ENCODE measurements at regions not wholly inside any gene's neighbourhood (a gene's known extent, or its start where the extent isn't known, plus 50 kb on each side); places are given as distances from the start of the nearest gene placed in this dataset.

DNA sequence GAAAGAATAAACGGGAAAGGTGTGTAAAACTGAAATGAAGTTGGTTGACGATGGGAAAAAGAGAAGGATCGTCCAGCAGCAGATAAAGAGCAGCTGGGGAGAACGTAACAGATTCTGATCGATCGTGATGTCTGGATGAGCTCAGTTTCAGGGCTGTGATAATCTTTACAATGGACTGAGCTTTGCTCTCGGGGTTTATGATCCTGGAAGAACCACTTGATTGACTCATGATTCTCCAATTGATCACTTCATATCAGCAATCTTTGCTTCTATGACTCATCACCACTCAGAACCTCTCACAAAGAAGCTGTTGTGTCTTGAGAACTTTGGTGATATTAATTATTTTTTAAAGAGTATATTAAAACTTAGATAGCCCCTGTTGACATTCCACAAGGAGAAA lies 690.7 kb downstream of the TUSC7 start:
- no peak for DNase-seq (ENCODE audit: low read depth)
- no peak overlapping the region for H3K4me3 ChIP-seq (ENCODE audit: low read depth, low read length)
- no peak for TF ChIP-seq POLR2A (IDR thresholded peaks at IDR 0.05; ENCODE audit: extremely low read depth, insufficient read length)
- no peak for TF ChIP-seq CTCF (IDR thresholded peaks at IDR 0.05; ENCODE audit: low read depth, low read length)
- TF ChIP-seq MAX (IDR thresholded peaks at IDR 0.05; ENCODE audit: low read depth, low read length) = no peak
- no peak for TF ChIP-seq MYC (IDR thresholded peaks at IDR 0.05; ENCODE audit: low read depth, low read length)

DNA sequence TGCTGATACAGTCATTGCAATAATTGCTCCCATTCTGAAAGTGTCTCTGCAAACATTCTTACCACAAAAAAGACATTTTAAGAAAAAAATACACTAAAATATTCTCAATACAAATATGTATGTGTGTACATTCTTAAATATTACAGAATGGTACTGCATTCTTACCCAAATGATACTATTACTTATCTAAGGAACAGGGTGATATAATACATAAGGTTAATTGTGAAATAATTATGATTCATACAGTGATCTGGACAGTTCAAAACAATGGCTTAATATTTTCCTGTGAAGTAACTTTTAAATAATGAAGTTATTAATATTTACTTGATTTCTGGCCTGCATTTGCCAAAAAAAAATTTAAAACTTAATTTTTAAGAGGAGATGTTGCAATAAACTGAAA lies 694.6 kb downstream of the TUSC7 start:
- H3K4me3 ChIP-seq (ENCODE audit: low read depth, low read length) = no peak overlapping the region
- TF ChIP-seq POLR2A (IDR thresholded peaks at IDR 0.05; ENCODE audit: extremely low read depth, insufficient read length) (no peak), MYC (IDR thresholded peaks at IDR 0.05; ENCODE audit: low read depth, low read length) (no peak), CTCF (IDR thresholded peaks at IDR 0.05; ENCODE audit: low read depth, low read length) (no peak), MAX (IDR thresholded peaks at IDR 0.05; ENCODE audit: low read depth, low read length) (no peak)
- DNase-seq (ENCODE audit: low read depth) = no peak

DNA sequence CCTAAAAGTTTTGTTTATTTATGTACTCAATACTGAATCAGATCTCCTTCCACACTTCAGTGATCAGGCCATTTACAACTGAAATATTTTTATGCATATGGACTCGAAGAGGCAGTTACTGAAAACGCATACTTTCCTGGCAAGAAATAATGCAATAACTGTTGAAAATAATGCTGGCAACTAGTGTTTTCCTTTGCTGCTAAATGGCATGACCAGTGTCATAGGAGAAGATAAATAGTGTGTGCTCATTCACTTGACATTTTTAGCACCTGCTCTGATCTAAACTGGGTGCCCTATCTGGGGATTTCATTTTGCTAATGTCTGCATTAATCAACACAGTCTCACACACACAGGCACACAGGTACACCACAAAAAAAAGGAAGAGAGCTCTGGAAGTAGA lies 695.2 kb downstream of the TUSC7 start:
- H3K4me3 ChIP-seq (ENCODE audit: low read depth, low read length) = no peak overlapping the region
- DNase-seq (ENCODE audit: low read depth) = no peak
- TF ChIP-seq MYC (IDR thresholded peaks at IDR 0.05; ENCODE audit: low read depth, low read length) (no peak), CTCF (IDR thresholded peaks at IDR 0.05; ENCODE audit: low read depth, low read length) (no peak), POLR2A (IDR thresholded peaks at IDR 0.05; ENCODE audit: extremely low read depth, insufficient read length) (no peak), MAX (IDR thresholded peaks at IDR 0.05; ENCODE audit: low read depth, low read length) (no peak)

GRCh38 chr3:117405359-117405758 lies 695.8 kb downstream of the TUSC7 start:
- no peak for TF ChIP-seq MYC (IDR thresholded peaks at IDR 0.05; ENCODE audit: low read depth, low read length)
- TF ChIP-seq CTCF (IDR thresholded peaks at IDR 0.05; ENCODE audit: low read depth, low read length) = no peak
- no peak for TF ChIP-seq POLR2A (IDR thresholded peaks at IDR 0.05; ENCODE audit: extremely low read depth, insufficient read length)
- TF ChIP-seq MAX (IDR thresholded peaks at IDR 0.05; ENCODE audit: low read depth, low read length) = no peak
- no peak for DNase-seq (ENCODE audit: low read depth)
- H3K4me3 ChIP-seq (ENCODE audit: low read depth, low read length) = no peak overlapping the region

DNA sequence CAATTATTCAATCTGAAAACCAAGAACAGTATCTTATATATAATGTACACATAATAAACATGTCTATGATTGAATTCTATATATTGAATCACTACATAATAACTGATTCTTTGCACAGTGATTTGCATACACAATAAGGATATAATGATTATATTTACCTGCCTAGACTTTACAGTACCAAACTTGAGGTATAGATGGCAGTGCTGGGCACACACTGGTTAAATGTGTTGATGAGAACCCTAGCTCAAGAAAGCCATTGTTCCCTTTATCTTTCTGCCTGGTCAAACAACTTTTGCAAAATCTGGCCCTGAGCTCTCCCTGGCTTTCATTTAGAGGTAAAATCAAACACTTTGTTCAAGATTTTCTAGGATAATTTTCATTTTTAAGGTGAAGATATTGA lies 697.7 kb downstream of the TUSC7 start:
- DNase-seq (ENCODE audit: low read depth) = peak; percentile 15
- TF ChIP-seq MYC (IDR thresholded peaks at IDR 0.05; ENCODE audit: low read depth, low read length) (no peak), POLR2A (IDR thresholded peaks at IDR 0.05; ENCODE audit: extremely low read depth, insufficient read length) (no peak), CTCF (IDR thresholded peaks at IDR 0.05; ENCODE audit: low read depth, low read length) (no peak), MAX (IDR thresholded peaks at IDR 0.05; ENCODE audit: low read depth, low read length) (no peak)
- H3K4me3 ChIP-seq (ENCODE audit: low read depth, low read length) = no peak overlapping the region

- H3K4me3 ChIP-seq (ENCODE audit: low read depth, low read length) = no peak overlapping the region
- no peak for DNase-seq (ENCODE audit: low read depth)
- no peak for TF ChIP-seq CTCF (IDR thresholded peaks at IDR 0.05; ENCODE audit: low read depth, low read length)
- TF ChIP-seq MYC (IDR thresholded peaks at IDR 0.05; ENCODE audit: low read depth, low read length) = no peak
- no peak for TF ChIP-seq MAX (IDR thresholded peaks at IDR 0.05; ENCODE audit: low read depth, low read length)
- TF ChIP-seq POLR2A (IDR thresholded peaks at IDR 0.05; ENCODE audit: extremely low read depth, insufficient read length) = no peak
These were observed 699.2 kb downstream of the TUSC7 start for GRCh38 chr3:117408811-117409210.
